ENCODE measurements at regions not wholly inside any gene's neighbourhood (a gene's known extent, or its start where the extent isn't known, plus 50 kb on each side); places are given as distances from the start of the nearest gene placed in this dataset.

DNA sequence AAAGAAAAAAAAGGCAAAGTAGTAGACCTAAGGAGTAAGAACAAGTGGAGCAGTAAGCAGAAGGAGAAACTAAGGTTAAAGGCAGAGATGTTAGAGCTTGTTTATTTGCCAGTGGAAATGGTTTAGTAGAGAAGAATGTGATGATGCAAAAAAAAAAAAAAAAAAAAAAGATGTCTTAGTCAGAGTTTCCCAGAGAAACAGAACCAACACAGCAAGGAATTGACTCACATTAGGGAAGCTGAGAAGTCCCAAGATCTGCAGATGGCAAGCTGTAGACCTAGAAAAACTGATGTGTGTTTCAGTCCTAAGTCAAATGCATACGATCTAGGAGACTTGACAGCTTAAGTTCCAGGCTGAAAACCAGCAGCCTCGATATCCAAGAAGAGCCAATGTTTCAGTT lies 1548.8 kb upstream of the LRRTM1 start (continued):
- TF ChIP-seq, protein P1, sequence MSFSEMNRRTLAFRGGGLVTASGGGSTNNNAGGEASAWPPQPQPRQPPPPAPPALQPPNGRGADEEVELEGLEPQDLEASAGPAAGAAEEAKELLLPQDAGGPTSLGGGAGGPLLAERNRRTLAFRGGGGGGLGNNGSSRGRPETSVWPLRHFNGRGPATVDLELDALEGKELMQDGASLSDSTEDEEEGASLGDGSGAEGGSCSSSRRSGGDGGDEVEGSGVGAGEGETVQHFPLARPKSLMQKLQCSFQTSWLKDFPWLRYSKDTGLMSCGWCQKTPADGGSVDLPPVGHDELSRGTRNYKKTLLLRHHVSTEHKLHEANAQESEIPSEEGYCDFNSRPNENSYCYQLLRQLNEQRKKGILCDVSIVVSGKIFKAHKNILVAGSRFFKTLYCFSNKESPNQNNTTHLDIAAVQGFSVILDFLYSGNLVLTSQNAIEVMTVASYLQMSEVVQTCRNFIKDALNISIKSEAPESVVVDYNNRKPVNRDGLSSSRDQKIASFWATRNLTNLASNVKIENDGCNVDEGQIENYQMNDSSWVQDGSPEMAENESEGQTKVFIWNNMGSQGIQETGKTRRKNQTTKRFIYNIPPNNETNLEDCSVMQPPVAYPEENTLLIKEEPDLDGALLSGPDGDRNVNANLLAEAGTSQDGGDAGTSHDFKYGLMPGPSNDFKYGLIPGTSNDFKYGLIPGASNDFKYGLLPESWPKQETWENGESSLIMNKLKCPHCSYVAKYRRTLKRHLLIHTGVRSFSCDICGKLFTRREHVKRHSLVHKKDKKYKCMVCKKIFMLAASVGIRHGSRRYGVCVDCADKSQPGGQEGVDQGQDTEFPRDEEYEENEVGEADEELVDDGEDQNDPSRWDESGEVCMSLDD (tag by site-specific recombination; IDR thresholded peaks at IDR 0.05) = no peak
- no peak for TF ChIP-seq ZNF302 (tag by site-specific recombination; IDR thresholded peaks at IDR 0.05; ENCODE audit: low read depth)

DNA sequence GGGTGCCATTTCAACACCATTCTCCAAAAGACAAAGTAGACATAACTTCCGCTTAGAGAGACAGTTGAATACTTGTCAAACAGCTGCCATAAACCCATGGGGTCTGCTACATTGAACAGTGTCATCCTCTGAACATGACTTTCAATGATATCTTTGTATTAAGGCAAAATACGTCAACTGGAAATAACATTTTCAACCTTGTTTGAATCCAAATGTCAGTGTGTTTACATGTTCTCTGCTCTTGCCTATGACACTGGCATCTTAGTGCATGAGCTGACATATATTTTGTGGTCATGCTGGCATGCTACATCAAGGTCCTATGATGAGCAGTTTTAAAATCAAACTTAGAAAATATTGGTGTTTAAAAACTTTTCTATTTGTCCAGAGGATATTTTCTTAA lies 1548.1 kb upstream of the LRRTM1 start:
- H3K4me3 ChIP-seq (ENCODE audit: low read depth, low read length) = no peak overlapping the region
- no peak overlapping the region for H3K27ac ChIP-seq (ENCODE audit: extremely low read depth, low read depth, low read length)
- ChIA-PET POLR2A (no interaction called here), CTCF (no interaction called here)
- no peaks in the 10 kb centered on the region for H3K36me3 ChIP-seq (ENCODE audit: control insufficient read depth in 2 of 2, insufficient read depth in 1 of 2, low read length in 2 of 2)
- H3K4me1 ChIP-seq (ENCODE audit: control insufficient read depth, insufficient read depth, low read length) = no peaks in the 10 kb centered on the region
- TF ChIP-seq ZEB2 (tag by site-specific recombination; IDR thresholded peaks at IDR 0.05) = no peak
- TF ChIP-seq, protein P2, sequence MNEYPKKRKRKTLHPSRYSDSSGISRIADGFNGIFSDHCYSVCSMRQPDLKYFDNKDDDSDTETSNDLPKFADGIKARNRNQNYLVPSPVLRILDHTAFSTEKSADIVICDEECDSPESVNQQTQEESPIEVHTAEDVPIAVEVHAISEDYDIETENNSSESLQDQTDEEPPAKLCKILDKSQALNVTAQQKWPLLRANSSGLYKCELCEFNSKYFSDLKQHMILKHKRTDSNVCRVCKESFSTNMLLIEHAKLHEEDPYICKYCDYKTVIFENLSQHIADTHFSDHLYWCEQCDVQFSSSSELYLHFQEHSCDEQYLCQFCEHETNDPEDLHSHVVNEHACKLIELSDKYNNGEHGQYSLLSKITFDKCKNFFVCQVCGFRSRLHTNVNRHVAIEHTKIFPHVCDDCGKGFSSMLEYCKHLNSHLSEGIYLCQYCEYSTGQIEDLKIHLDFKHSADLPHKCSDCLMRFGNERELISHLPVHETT (tag by site-specific recombination; IDR thresholded peaks at IDR 0.05) = no peak
- no peak for TF ChIP-seq ZNF174 (tag by site-specific recombination; IDR thresholded peaks at IDR 0.05)
- TF ChIP-seq, protein P3, sequence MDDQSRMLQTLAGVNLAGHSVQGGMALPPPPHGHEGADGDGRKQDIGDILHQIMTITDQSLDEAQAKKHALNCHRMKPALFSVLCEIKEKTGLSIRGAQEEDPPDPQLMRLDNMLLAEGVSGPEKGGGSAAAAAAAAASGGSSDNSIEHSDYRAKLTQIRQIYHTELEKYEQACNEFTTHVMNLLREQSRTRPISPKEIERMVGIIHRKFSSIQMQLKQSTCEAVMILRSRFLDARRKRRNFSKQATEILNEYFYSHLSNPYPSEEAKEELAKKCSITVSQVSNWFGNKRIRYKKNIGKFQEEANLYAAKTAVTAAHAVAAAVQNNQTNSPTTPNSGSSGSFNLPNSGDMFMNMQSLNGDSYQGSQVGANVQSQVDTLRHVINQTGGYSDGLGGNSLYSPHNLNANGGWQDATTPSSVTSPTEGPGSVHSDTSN (CRISPR knock-in tag; IDR thresholded peaks at IDR 0.05) = no peak
- TF ChIP-seq YY1 (tag by site-specific recombination; IDR thresholded peaks at IDR 0.05) = no peak
- TF ChIP-seq ZNF558 (tag by site-specific recombination; IDR thresholded peaks at IDR 0.05) = no peak
- TF ChIP-seq KLF9 (tag by site-specific recombination; IDR thresholded peaks at IDR 0.05; ENCODE audit: low read depth) = no peak
- TF ChIP-seq, protein P4, sequence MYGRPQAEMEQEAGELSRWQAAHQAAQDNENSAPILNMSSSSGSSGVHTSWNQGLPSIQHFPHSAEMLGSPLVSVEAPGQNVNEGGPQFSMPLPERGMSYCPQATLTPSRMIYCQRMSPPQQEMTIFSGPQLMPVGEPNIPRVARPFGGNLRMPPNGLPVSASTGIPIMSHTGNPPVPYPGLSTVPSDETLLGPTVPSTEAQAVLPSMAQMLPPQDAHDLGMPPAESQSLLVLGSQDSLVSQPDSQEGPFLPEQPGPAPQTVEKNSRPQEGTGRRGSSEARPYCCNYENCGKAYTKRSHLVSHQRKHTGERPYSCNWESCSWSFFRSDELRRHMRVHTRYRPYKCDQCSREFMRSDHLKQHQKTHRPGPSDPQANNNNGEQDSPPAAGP (tag by site-specific recombination; IDR thresholded peaks at IDR 0.05) = no peak
- TF ChIP-seq, protein P5, sequence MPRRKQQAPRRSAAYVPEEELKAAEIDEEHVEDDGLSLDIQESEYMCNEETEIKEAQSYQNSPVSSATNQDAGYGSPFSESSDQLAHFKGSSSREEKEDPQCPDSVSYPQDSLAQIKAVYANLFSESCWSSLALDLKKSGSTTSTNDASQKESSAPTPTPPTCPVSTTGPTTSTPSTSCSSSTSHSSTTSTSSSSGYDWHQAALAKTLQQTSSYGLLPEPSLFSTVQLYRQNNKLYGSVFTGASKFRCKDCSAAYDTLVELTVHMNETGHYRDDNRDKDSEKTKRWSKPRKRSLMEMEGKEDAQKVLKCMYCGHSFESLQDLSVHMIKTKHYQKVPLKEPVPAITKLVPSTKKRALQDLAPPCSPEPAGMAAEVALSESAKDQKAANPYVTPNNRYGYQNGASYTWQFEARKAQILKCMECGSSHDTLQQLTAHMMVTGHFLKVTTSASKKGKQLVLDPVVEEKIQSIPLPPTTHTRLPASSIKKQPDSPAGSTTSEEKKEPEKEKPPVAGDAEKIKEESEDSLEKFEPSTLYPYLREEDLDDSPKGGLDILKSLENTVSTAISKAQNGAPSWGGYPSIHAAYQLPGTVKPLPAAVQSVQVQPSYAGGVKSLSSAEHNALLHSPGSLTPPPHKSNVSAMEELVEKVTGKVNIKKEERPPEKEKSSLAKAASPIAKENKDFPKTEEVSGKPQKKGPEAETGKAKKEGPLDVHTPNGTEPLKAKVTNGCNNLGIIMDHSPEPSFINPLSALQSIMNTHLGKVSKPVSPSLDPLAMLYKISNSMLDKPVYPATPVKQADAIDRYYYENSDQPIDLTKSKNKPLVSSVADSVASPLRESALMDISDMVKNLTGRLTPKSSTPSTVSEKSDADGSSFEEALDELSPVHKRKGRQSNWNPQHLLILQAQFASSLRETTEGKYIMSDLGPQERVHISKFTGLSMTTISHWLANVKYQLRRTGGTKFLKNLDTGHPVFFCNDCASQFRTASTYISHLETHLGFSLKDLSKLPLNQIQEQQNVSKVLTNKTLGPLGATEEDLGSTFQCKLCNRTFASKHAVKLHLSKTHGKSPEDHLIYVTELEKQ (tag by site-specific recombination; IDR thresholded peaks at IDR 0.05; ENCODE audit: borderline replicate concordance) = no peak
- no peak for TF ChIP-seq REPIN1 (tag by site-specific recombination; IDR thresholded peaks at IDR 0.05; ENCODE audit: low read depth)
- TF ChIP-seq ZNF791 (tag by site-specific recombination; IDR thresholded peaks at IDR 0.05) = no peak
- no peak for TF ChIP-seq ZNF549 (tag by site-specific recombination; IDR thresholded peaks at IDR 0.05)
- TF ChIP-seq SP2 (tag by site-specific recombination; IDR thresholded peaks at IDR 0.05) = no peak
- TF ChIP-seq, protein P6, sequence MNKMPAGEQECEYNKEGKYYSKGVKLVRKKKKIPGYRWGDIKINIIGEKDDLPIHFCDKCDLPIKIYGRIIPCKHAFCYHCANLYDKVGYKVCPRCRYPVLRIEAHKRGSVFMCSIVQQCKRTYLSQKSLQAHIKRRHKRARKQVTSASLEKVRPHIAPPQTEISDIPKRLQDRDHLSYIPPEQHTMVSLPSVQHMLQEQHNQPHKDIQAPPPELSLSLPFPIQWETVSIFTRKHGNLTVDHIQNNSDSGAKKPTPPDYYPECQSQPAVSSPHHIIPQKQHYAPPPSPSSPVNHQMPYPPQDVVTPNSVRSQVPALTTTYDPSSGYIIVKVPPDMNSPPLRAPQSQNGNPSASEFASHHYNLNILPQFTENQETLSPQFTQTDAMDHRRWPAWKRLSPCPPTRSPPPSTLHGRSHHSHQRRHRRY (tag by site-specific recombination; IDR thresholded peaks at IDR 0.05) = no peak
- TF ChIP-seq HOXC10 (CRISPR knock-in tag; IDR thresholded peaks at IDR 0.05) = no peak
- no peak for TF ChIP-seq ZNF670 (tag by site-specific recombination; IDR thresholded peaks at IDR 0.05; ENCODE audit: low read depth)
- no peaks in the 10 kb centered on the region for H3K9me3 ChIP-seq (ENCODE audit: control insufficient read depth, insufficient read depth, low read depth, low read length)

Data from HEK293 (cell line).